8988T (cell line): ENCODE measurements at regions not wholly inside any gene's neighbourhood (a gene's known extent, or its start where the extent isn't known, plus 50 kb on each side); places are given as distances from the start of the nearest gene placed in this dataset.

Source experiments
- DNase-seq: peaks from one replicate; pipeline ENCODE4 v3.0.0; 2011

- DNase-seq, result no peak
These were observed 50.3 kb upstream of the HMHB1 start for GRCh38 chr5:143761663-143762062.

DNA sequence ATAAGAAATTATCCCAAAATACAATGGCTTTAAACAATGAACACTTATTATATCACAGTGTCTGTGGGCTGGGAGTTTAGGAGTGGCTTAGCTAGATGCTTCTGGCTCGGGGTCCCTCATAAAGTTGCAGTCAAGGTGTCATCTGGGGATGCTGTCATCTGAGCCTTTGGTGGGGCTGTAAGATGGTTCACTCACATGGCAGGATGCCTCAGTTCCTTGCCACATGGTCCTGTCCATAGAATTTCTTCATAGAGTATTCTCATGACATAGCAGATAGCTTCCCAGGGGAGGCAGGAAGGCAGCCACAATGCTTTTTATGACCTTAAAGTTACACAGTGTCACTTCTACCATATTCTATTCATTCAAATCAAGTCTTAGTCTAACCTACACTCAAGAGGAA is 51.2 kb upstream of the HMHB1 start:
- DNase-seq, result no peak

DNA sequence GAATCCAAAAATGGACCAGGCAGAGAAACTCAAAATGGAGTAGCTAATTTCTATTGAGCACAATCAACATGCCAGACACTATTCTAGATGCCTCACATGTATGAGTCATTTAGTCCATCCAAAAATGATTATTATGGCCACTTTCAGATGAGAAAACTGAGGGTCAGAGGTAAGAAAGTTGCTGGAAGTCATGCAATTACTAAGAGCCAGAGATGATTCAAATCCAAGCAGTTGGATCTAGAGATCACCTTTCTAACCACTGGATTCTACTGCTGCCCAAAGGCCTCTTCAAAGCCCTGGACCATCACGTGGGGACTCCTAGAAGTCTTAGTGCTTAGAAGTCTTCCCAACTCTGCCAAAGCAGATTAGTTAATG is 51.8 kb upstream of the HMHB1 start:
- DNase-seq, result no peak

- DNase-seq, result no peak
These were observed 52.4 kb upstream of the HMHB1 start for GRCh38 chr5:143759396-143760130.

- no peak for DNase-seq
These were observed 53.2 kb upstream of the HMHB1 start for GRCh38 chr5:143758750-143759149.

DNA sequence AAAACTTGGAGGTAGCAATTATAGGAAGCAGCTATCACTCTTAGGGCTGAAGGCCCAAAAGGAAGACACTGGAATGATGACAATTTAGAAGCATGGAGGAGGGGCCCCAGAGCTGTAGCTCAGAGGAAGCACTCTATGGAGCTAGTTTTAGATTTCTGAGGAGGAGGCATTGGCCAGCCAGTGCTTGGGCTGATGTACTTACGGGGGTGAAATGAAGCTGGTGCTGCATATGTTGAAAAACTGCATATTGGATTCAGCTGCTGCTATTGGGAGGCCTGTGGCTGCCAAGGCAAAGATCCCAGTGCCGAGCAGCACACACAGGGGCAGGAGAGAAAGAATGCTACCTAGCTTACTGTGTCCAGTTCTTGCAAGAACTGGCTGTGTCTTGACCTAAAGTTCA is 53.9 kb upstream of the HMHB1 start:
- no peak for DNase-seq

GRCh38 chr5:143757116-143757515 is 54.8 kb upstream of the HMHB1 start:
- DNase-seq, result no peak

- no peak for DNase-seq
These were observed 56.0 kb upstream of the HMHB1 start for GRCh38 chr5:143755966-143756365.

DNA sequence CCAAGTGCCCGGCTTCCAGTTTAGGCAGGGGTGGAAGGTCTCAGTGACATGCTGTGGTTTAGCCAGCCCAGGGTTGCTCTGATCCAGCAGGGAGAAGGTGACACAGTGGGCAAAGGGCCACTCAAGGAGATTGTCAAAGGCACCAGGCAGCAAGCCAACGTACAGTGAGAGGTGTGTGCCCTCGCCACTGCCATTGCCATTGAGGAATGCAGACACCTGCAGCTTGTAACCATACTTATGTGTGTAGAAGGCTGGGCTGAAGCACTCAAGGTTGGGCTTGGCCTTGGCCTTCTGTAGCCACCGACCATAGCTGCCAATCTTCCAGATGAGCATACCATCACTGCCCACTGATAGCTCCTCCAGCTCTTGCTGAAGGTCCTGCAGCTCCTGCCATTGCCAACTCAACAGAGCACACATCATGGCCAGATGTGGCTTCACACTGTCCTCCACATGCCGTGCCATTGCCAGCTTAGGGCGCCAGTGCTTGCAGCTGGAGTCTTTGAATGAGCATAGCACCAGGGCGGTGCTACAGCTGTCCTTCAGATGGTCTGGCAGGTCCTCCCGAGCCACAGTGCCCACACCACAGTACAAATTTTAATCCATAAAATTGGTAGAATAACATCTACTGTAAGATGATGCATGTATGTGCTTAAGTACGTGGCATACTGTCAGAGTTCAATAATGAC is 59.7 kb upstream of the HMHB1 start:
- DNase-seq, result no peak

GRCh38 chr5:143751342-143751741 is 60.6 kb upstream of the HMHB1 start:
- DNase-seq, result no peak

DNA sequence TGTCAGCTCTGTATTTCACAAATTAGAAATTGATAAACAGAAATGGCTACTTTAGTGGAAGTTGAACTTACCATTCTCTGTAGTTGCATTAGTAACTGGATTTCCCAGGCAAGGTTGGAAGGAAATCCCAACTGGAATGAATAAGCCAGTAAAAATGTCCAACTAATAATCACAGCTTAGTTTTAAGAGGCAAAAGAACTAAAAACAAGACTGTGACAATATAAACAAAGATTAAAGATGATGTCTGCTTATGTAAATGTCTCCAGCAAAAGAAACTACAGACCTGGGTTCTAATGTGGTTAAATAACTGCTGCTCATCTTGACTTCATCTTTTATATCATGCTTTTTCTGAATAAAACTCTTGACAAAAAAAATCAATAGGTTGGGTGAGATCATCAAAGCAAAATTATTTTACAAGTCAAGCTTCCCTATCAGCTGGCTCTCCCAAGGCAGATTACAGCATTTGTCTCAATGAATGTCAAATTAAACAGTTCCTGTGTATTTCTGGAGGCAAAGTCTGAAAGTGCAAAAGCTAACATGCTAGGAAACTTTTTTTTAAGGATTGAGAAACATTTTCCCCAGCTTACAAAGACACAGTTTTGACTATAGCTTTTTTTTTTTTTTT is 62.3 kb upstream of the HMHB1 start:
- DNase-seq, result no peak

DNA sequence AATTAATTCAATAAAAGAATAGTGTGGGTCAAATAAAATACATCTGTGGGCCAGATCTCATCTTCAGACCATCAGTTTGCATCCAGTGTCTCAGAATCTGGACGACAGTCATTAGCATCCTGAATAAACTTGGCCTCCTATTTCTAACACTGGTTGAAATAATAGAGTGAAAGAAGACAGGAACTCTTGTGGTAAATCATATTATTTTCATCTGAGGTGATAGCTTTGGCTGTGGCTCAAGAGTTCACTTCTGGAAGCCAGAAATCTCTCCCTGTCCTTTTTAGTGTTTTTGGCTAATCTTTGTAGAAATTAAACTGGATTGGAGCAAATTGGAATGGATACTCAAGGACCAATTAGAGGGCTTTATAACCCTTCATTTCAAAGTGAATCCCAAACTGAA is 63.4 kb upstream of the HMHB1 start:
- DNase-seq, result no peak

DNA sequence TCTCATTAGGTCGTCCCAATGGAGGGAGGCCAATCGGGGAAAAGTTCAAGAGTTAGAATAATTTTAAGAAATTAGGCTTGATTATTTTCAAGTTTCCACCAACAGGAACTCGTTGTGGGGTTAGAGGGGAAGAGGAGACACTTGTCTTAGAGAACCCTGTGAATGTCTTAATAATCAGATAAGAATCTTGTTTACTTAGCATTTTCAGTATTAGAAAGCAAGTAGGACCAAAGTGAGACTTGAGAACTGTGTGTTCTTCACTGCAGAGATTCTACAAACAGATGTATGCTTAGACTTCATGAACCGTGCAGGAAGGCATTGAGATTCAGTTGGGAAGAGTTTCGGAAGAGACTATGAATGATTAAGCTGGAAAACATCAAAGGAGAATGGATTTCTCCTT is 69.0 kb upstream of the HMHB1 start:
- DNase-seq, result no peak

- DNase-seq, result no peak
These were observed 70.5 kb upstream of the HMHB1 start for GRCh38 chr5:143741421-143741820.

DNA sequence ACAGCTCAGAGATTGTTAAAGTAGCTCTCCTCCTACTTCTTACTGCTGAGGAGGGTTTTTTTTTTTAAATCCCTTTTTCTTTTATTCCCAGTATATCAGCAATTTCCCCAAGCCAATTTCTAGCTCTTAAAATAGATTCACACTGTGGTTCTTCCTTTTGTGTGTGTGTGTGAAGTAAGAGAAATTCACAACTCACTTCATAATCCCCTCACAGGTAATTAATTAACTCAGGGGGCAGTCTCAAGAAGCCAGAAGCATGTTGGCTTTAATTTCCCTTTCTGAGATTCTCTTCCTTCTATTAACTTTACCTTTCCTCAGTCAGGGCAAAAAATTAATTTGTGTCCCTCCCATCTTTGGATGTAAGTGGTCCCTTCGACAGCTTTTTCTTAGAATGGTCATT is 71.0 kb upstream of the HMHB1 start:
- DNase-seq, result no peak

DNA sequence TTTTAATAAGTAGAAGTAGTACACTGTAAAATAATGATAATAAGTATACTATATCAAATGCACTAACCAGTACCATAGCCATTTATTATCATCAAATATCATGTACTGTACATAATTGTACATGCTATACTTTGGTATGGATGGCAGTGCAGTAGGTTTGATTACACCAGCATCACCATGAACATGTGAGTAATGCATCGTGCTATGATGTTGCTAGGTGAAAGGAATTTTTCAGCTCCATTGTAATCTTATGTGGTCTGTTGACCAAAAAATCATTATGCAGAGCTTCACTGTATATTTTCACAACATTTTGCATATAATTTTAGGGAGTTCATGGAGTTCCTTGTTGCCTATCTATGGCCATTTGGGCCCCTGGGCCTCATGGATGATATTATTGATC is 72.2 kb upstream of the HMHB1 start:
- DNase-seq, result no peak

GRCh38 chr5:143738417-143739401 is 73.3 kb upstream of the HMHB1 start:
- DNase-seq, result no peak

DNA sequence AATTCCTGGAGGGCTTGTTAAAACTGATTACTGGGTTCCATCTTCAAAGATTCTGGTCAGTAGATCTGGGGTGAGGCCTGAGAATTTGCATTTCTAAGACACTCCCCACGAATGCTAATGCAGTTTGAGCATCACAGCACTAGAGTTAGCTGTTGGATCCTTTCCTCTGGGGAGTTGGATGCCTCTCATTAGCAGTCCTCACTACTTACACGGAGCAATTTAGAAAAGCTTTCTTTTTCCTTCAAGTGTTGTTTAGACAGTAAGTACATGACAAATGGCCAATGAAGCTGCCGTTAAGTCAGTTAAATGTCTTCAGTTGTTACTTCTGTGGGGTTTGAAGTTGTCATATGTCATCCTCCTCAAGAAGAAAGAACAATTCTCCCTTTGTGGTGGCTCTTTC is 74.9 kb upstream of the HMHB1 start:
- DNase-seq, result no peak

GRCh38 chr5:143734456-143734780 is 77.5 kb upstream of the HMHB1 start:
- no peak for DNase-seq

DNA sequence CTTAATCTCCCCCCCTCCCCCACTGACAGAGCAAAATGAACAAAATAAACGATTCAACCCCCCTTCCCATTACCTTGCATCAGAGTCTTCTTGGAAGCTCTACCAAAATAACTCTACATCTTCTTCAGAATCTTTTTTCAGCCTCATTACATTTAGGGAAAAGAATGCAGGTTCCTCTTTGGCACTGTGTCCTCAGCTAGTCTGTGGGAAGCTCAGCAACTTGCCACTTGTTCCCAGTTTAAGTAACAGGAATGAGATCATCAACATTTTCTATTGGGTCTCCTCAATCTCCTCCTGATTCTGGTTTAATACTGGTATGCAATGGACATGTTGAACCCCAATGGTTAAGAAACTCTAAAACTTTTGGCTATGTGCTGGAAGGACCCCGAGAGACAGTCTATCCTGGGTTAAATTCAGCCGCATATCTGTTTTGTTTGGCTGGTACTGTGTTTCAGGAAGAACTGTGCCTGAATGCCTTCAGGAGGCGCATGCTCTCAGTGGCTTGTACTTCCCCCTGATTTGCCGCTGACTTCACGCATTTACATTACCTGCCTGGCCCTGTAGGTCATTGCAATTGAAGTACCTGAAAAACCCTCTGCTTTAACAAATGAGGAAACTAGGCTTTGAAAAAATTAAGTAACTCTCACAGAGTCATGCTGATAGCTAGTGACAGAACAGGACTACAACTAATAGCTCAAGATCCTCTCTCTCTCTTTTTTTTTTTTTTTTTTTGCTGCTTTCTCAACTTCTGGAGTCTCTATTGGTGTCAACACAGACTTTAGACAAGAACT is 78.1 kb upstream of the HMHB1 start:
- DNase-seq, result no peak

DNA sequence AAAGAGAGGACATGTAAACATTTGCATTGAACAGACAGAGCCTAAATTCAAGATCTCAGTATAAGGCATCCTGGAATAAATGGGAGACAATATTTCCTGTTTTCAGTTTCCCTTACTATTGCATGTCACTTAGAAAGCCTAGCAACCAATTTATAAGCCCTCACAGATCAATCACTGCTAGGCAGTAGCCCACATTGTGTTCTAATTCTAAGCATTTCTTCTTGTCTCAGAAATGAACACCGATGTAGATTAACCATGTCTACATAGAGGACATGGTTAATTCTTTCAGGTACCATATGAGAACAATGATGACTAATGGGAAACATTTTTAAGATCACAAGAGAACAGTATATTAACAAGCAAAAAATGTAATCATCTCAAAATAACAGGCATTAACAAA is 79.6 kb upstream of the HMHB1 start:
- no peak for DNase-seq

DNA sequence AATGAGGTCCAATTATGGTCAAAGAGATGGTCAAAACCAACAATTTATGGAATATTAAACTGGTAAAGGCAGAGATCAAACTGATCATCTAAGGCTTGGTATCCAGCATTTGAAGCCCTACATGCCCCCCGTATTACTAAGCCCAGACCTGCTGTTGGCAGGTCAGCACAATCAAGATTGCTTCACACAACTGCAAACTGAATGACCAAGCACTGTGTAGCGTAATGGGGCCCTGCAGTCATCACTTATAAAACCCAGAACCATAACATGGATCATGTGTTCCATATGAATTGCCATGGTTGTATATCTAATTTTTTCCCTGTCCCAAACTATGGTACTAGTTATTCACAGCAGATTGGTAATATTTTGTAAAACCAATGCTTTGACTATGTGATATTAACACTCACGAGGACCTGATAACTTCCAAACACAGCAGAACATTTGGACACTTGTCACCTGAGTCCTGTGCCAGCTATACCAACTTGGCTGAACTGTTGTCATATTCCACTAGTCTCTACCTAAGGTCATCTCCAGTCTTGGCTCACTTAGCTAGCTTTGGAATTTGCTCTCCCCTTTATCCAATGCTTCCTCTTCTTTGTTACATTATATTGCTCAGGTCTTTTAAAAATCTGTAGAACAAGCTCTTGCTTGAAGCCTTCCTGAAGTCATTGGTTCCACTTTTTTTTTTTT is 81.7 kb upstream of the HMHB1 start:
- no peak for DNase-seq
